ENCODE measurements at regions not wholly inside any gene's neighbourhood (a gene's known extent, or its start where the extent isn't known, plus 50 kb on each side); places are given as distances from the start of the nearest gene placed in this dataset.

DNA sequence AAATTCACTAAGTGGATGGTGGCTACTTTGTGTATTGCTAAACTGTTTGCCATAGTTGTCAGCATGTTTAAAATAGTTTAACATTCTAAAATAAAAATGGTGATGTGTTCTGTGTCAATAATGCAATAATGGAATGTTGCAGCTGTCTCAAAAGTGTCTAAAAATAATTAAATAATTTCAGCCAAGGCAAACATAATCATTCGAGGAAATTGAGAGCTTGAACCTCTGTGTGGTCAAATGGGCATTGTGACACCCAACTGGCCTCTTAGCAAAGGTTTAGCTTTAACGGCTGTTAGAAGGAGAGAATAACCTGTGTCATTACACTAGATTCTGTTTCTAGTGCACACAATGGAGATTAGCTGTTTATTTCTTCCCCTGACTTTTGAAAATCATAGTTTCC is 278.5 kb downstream of the TMEM167A start:
- no peak overlapping the region for H3K4me3 ChIP-seq (ENCODE audit: insufficient read depth, low read depth, low read length)
- H3K36me3 ChIP-seq (ENCODE audit: control insufficient read depth, insufficient read depth, low read length), result no peaks in the 10 kb centered on the region
- H3K27me3 ChIP-seq (ENCODE audit: control insufficient read depth, insufficient read depth, low read length, poor library complexity, severe bottlenecking), result no peaks in the 10 kb centered on the region
- no peaks in the 10 kb centered on the region for H3K9me3 ChIP-seq (ENCODE audit: control insufficient read depth, low read length)
- no peak overlapping the region for H3K27ac ChIP-seq (ENCODE audit: insufficient read depth, low read depth, low read length, poor library complexity, severe bottlenecking)
- WGBS, 2 experiments, result 88 to 97% methylated on average over 2 of the region's 2 CpGs
- H3K4me1 ChIP-seq (ENCODE audit: control insufficient read depth, insufficient read depth, low read length), result peaks cover 8% of the 10 kb centered on the region

- Histone ChIP-seq H3K27me3 (ENCODE audit: control insufficient read depth, insufficient read depth, low read length, poor library complexity, severe bottlenecking) (no peaks in the 10 kb centered on the region), H3K9me3 (ENCODE audit: control insufficient read depth, low read length) (no peaks in the 10 kb centered on the region), H3K4me3 (ENCODE audit: insufficient read depth, low read depth, low read length) (no peak overlapping the region), H3K4me1 (ENCODE audit: control insufficient read depth, insufficient read depth, low read length) (peaks cover 8% of the 10 kb centered on the region), H3K36me3 (ENCODE audit: control insufficient read depth, insufficient read depth, low read length) (no peaks in the 10 kb centered on the region), H3K27ac (ENCODE audit: insufficient read depth, low read depth, low read length, poor library complexity, severe bottlenecking) (no peak overlapping the region)
- 46 to 47% methylated on average over 5 of the region's 5 CpGs for WGBS, 2 experiments
Observed at GRCh38 chr5:82796643-82797416, 280.4 kb downstream of the TMEM167A start.

DNA sequence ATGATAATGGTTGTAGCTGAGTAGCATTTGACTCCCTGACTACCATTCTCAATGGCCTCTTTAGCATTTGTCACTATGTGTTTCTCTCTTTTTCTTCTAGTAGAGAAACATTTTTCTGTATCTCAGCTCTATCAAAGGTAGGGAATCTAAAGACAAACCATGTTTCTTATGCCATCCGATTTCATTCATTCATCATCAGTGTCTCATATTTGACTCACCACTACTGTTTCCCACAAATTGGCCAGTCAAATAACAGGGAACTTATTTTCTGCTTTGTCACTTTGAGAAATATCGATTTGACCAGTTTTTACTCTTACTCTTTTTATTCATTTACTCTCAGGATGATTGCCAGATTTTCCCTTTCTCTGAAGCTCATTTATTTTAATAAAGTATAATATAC is 282.3 kb downstream of the TMEM167A start:
- no peak overlapping the region for H3K27ac ChIP-seq (ENCODE audit: insufficient read depth, low read depth, low read length, poor library complexity, severe bottlenecking)
- peaks cover 8% of the 10 kb centered on the region for H3K4me1 ChIP-seq (ENCODE audit: control insufficient read depth, insufficient read depth, low read length)
- no peaks in the 10 kb centered on the region for H3K9me3 ChIP-seq (ENCODE audit: control insufficient read depth, low read length)
- WGBS, 2 experiments, result 93 to 95% methylated on average over 2 of the region's 2 CpGs
- H3K4me3 ChIP-seq (ENCODE audit: insufficient read depth, low read depth, low read length), result no peak overlapping the region
- H3K36me3 ChIP-seq (ENCODE audit: control insufficient read depth, insufficient read depth, low read length), result no peaks in the 10 kb centered on the region
- no peaks in the 10 kb centered on the region for H3K27me3 ChIP-seq (ENCODE audit: control insufficient read depth, insufficient read depth, low read length, poor library complexity, severe bottlenecking)

DNA sequence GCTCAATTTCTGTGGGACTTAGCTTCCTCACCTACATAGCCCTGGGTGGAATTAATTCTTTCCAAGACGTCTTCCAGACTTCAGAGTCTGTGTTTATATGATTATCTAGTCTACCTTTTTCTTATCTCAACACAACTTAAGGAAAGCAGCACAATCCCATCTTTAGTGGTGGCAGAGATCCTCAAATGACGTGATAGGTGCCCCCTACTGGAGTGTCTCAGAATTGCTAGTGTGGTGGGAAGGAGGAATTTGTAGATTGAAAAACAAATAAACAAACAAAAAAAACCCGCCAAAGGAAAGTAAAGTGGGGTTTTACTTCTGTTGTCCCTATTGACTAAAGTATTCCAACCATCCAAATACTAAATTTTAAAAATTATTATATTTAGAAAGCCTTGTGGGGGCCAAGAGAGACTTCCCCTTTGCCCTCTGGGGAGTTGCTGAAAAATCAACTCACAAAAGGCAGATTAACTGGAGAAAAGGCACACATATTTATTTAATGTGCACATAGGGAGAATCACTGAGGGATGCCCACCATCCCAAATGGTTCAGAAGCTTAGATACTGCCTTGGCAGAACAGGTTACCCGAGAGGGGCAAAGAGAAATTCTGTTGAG is 283.3 kb downstream of the TMEM167A start:
- H3K4me1 ChIP-seq (ENCODE audit: control insufficient read depth, insufficient read depth, low read length), result peaks cover 8% of the 10 kb centered on the region
- 41 to 62% methylated on average over 1 to 4 of the region's 4 CpGs for WGBS, 2 experiments
- H3K9me3 ChIP-seq (ENCODE audit: control insufficient read depth, low read length), result no peaks in the 10 kb centered on the region
- H3K27me3 ChIP-seq (ENCODE audit: control insufficient read depth, insufficient read depth, low read length, poor library complexity, severe bottlenecking), result no peaks in the 10 kb centered on the region
- no peak overlapping the region for H3K27ac ChIP-seq (ENCODE audit: insufficient read depth, low read depth, low read length, poor library complexity, severe bottlenecking)
- no peak overlapping the region for H3K4me3 ChIP-seq (ENCODE audit: insufficient read depth, low read depth, low read length)
- no peaks in the 10 kb centered on the region for H3K36me3 ChIP-seq (ENCODE audit: control insufficient read depth, insufficient read depth, low read length)

DNA sequence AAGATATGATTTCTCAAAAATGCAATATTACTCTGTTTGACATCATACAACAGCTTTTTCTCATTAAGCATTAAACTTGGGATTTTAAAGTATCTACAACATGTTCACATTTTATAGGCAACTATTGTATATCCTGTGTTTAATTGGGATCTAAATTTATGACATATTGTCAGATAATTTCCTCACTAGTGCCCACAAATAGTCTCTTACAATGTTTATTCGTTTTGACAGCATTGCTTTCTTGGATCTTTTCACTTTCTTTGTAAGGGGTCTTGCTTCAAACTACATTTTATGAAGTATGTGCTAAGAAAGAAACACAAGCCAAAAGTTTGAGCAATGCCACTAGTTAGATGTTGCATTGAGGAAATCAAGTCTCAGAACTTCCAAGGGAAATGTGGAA is 285.1 kb downstream of the TMEM167A start:
- WGBS, 2 experiments, result 90% methylated on average over 1 of the region's 1 CpG; no CpG with 5 or more reads in 1 of the 2 experiments
- Histone ChIP-seq H3K4me3 (ENCODE audit: insufficient read depth, low read depth, low read length) (no peak overlapping the region), H3K36me3 (ENCODE audit: control insufficient read depth, insufficient read depth, low read length) (no peaks in the 10 kb centered on the region), H3K4me1 (ENCODE audit: control insufficient read depth, insufficient read depth, low read length) (peaks cover 8% of the 10 kb centered on the region), H3K9me3 (ENCODE audit: control insufficient read depth, low read length) (no peaks in the 10 kb centered on the region), H3K27ac (ENCODE audit: insufficient read depth, low read depth, low read length, poor library complexity, severe bottlenecking) (no peak overlapping the region), H3K27me3 (ENCODE audit: control insufficient read depth, insufficient read depth, low read length, poor library complexity, severe bottlenecking) (no peaks in the 10 kb centered on the region)

GRCh38 chr5:82789095-82789494 is 288.1 kb downstream of the TMEM167A start:
- WGBS, 2 experiments, result 96 to 98% methylated on average over 2 to 3 of the region's 3 CpGs
- Histone ChIP-seq H3K9me3 (ENCODE audit: control insufficient read depth, low read length) (no peaks in the 10 kb centered on the region), H3K4me3 (ENCODE audit: insufficient read depth, low read depth, low read length) (no peak overlapping the region), H3K27me3 (ENCODE audit: control insufficient read depth, insufficient read depth, low read length, poor library complexity, severe bottlenecking) (no peaks in the 10 kb centered on the region), H3K4me1 (ENCODE audit: control insufficient read depth, insufficient read depth, low read length) (peaks cover 1% of the 10 kb centered on the region), H3K36me3 (ENCODE audit: control insufficient read depth, insufficient read depth, low read length) (no peaks in the 10 kb centered on the region), H3K27ac (ENCODE audit: insufficient read depth, low read depth, low read length, poor library complexity, severe bottlenecking) (no peak overlapping the region)

GRCh38 chr5:82786748-82787147 is 290.4 kb downstream of the TMEM167A start:
- Histone ChIP-seq H3K9me3 (ENCODE audit: control insufficient read depth, low read length) (no peaks in the 10 kb centered on the region), H3K27ac (ENCODE audit: insufficient read depth, low read depth, low read length, poor library complexity, severe bottlenecking) (no peak overlapping the region), H3K36me3 (ENCODE audit: control insufficient read depth, insufficient read depth, low read length) (no peaks in the 10 kb centered on the region), H3K4me3 (ENCODE audit: insufficient read depth, low read depth, low read length) (no peak overlapping the region), H3K27me3 (ENCODE audit: control insufficient read depth, insufficient read depth, low read length, poor library complexity, severe bottlenecking) (no peaks in the 10 kb centered on the region), H3K4me1 (ENCODE audit: control insufficient read depth, insufficient read depth, low read length) (no peaks in the 10 kb centered on the region)
- 85 to 89% methylated on average over 2 to 3 of the region's 3 CpGs for WGBS, 2 experiments

DNA sequence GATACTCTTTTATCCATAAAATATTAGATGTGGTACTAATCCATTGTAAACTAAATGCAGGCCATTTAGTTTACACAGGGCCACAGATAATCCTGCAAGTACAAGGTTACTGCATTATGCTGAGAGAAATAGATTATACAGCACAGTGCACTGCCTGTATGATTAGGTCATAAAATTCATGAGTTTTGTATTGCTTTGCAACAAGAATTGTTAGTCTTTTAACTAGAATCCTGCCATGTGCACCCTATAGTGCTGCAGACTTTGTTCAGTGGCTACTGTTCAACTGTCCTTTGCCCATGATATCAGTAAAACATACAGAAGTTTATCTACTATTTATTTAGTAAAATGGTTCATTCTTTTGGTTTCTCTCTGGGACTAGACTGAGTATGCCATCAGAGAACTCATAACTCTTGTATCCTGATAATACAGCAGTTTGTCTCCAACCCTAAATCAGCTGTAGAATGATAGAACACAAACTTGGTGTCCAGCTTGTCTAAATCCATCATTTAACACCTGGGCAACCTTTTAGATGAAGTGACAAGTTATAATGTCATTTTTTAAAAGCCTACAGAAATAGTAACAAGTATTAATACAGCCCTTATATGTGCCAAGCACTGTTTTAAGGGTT is 291.2 kb downstream of the TMEM167A start:
- no peaks in the 10 kb centered on the region for H3K36me3 ChIP-seq (ENCODE audit: control insufficient read depth, insufficient read depth, low read length)
- no peak overlapping the region for H3K27ac ChIP-seq (ENCODE audit: insufficient read depth, low read depth, low read length, poor library complexity, severe bottlenecking)
- no peak overlapping the region for H3K4me3 ChIP-seq (ENCODE audit: insufficient read depth, low read depth, low read length)
- H3K27me3 ChIP-seq (ENCODE audit: control insufficient read depth, insufficient read depth, low read length, poor library complexity, severe bottlenecking), result no peaks in the 10 kb centered on the region
- no peaks in the 10 kb centered on the region for H3K4me1 ChIP-seq (ENCODE audit: control insufficient read depth, insufficient read depth, low read length)
- H3K9me3 ChIP-seq (ENCODE audit: control insufficient read depth, low read length), result no peaks in the 10 kb centered on the region

DNA sequence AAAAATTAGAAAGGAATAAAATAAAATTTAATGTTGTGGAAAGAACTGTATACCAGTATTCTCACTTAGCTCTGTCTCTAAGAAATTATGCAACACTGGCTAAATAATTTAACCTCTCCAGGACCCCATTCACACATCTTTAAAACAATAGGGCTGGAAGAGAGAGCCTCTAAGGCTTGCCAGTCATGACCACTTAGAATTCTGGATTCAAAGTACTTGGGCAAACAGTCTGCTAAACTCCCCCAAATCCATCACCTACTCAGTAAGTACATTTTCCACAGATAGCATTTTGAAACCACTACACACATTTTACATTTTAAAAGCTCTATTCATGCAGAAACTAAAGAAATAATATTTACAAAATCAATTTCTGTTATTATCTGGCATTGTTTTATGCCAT is 291.7 kb downstream of the TMEM167A start:
- H3K36me3 ChIP-seq (ENCODE audit: control insufficient read depth, insufficient read depth, low read length), result no peaks in the 10 kb centered on the region
- H3K9me3 ChIP-seq (ENCODE audit: control insufficient read depth, low read length), result no peaks in the 10 kb centered on the region
- H3K4me1 ChIP-seq (ENCODE audit: control insufficient read depth, insufficient read depth, low read length), result no peaks in the 10 kb centered on the region
- no peak overlapping the region for H3K27ac ChIP-seq (ENCODE audit: insufficient read depth, low read depth, low read length, poor library complexity, severe bottlenecking)
- H3K27me3 ChIP-seq (ENCODE audit: control insufficient read depth, insufficient read depth, low read length, poor library complexity, severe bottlenecking), result no peaks in the 10 kb centered on the region
- H3K4me3 ChIP-seq (ENCODE audit: insufficient read depth, low read depth, low read length), result no peak overlapping the region

DNA sequence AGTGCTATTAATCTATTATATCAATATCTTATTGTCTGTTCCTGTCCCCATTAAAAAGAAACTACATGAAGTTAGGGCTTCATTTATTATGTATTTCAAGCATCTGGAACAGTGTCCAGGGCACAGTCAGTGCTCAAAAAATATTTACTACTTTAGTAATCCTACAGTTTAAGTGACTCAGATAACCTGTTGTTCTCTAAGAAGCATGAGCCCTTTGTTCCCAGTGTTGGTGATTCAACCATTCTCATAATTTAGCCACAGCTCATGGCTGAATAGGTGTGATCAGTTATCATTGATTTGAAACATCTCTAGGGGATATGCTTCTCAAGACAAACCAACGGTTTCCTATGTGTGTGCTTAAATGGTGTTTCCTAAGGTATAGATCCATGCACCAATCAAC is 292.7 kb downstream of the TMEM167A start:
- Histone ChIP-seq H3K9me3 (ENCODE audit: control insufficient read depth, low read length) (no peaks in the 10 kb centered on the region), H3K36me3 (ENCODE audit: control insufficient read depth, insufficient read depth, low read length) (no peaks in the 10 kb centered on the region), H3K4me3 (ENCODE audit: insufficient read depth, low read depth, low read length) (no peak overlapping the region), H3K4me1 (ENCODE audit: control insufficient read depth, insufficient read depth, low read length) (no peaks in the 10 kb centered on the region), H3K27ac (ENCODE audit: insufficient read depth, low read depth, low read length, poor library complexity, severe bottlenecking) (no peak overlapping the region), H3K27me3 (ENCODE audit: control insufficient read depth, insufficient read depth, low read length, poor library complexity, severe bottlenecking) (no peaks in the 10 kb centered on the region)
- 92% methylated on average over 1 of the region's 1 CpG; no CpG with 5 or more reads in 1 of the 2 experiments for whole genome bisulfite sequencing, 2 experiments
